A549 (cell line): ENCODE measurements at regions not wholly inside any gene's neighbourhood (a gene's known extent, or its start where the extent isn't known, plus 50 kb on each side); places are given as distances from the start of the nearest gene placed in this dataset.

ENCODE experiments used
- BHLHE40 ChIP-seq: IDR thresholded peaks from 2 replicates; pipeline ENCODE4 v1.6.1; 2012; ENCODE audit warnings: low read depth, low read length, inconsistent platforms
- CEBPB ChIP-seq, 2 experiments: fragments of >200 bp in 1 of 2; sonication (Bioruptor Twin) in 1 of 2; formaldehyde crosslinking in 1 of 2; IDR thresholded peaks; 2 replicates each; pipeline ENCODE4 v1.6.1; 2012 to 2016
- HOXA7 ChIP-seq: fragments of 250-450 bp; sonication (Bioruptor Pico); IDR thresholded peaks from 2 replicates; pipeline ENCODE4 v1.5.0; 2020; ENCODE audit warnings: mild to moderate bottlenecking, moderate library complexity
- JUN ChIP-seq, 2 experiments: fragments of >200 bp; sonication (Bioruptor Twin); formaldehyde crosslinking; IDR thresholded peaks; 2 replicates in 1 of 2; 3 replicates in 1 of 2; pipeline ENCODE4 v1.6.1; 2016 to 2017
- MAZ ChIP-seq: fragments of 150-350 bp; IDR thresholded peaks from 2 replicates; pipeline ENCODE4 v1.6.1; 2014; ENCODE audit warnings: antibody characterized with exemption, low read depth, low read length, borderline replicate concordance
- NFE2L2 ChIP-seq: fragments of 150-350 bp; conservative IDR thresholded peaks from 2 replicates; pipeline ENCODE4 v1.6.1; 2014; ENCODE audit warnings: low read length
- POLR2A ChIP-seq: IDR thresholded peaks from 2 replicates; pipeline ENCODE4 v1.6.1; 2012; ENCODE audit warnings: mild to moderate bottlenecking, low read length
- RAD21 ChIP-seq, 2 experiments: fragments of >200 bp in 1 of 2; sonication (Bioruptor Twin) in 1 of 2; formaldehyde crosslinking in 1 of 2; IDR thresholded peaks in 1 of 2; conservative IDR thresholded peaks in 1 of 2; 2 replicates in 1 of 2; 3 replicates in 1 of 2; pipeline ENCODE4 v1.6.1; 2012 to 2018; ENCODE audit warnings: inconsistent platforms in 1 of 2
- RCOR1 ChIP-seq: fragments of 150-350 bp; IDR thresholded peaks from 2 replicates; pipeline ENCODE4 v1.6.1; 2014; ENCODE audit warnings: antibody characterized with exemption, low read length, low read depth
- TF ChIP-seq, protein P1 (sequence below): fragments of 450-650 bp; IDR thresholded peaks from 2 replicates; pipeline ENCODE4 v1.6.1; 2014; ENCODE audit warnings: antibody characterized with exemption
- TF ChIP-seq, protein P2 (sequence below): fragments of >200 bp; sonication (Bioruptor Twin); formaldehyde crosslinking; IDR thresholded peaks from 3 replicates; pipeline ENCODE4 v1.5.1; 2016
- TF ChIP-seq, protein P3 (sequence below): fragments of 250-450 bp; sonication (Bioruptor Pico); IDR thresholded peaks from 2 replicates; pipeline ENCODE4 v1.5.0; 2021; ENCODE audit warnings: mild to moderate bottlenecking, moderate library complexity, borderline replicate concordance

DNA sequence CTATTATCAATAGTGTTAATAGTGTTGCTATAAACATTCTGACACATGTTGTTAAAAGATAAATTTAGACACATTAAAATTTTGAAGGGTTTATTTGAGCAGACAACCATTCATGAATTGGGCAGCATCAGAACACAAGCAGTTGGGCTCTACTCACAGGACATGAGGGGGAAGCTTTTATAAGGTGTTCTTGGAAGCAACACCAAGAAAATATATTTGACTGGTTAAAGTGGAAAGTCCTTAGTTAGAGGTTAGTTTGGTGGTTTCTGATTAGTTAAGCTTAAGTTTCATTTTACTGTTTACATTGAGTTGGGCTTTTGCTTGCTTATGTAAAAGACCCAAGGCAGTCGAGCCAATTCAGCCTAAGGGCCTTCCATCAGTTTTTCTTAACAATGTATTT is 220.7 kb downstream of the CD47 start:
- TF ChIP-seq, protein P1, sequence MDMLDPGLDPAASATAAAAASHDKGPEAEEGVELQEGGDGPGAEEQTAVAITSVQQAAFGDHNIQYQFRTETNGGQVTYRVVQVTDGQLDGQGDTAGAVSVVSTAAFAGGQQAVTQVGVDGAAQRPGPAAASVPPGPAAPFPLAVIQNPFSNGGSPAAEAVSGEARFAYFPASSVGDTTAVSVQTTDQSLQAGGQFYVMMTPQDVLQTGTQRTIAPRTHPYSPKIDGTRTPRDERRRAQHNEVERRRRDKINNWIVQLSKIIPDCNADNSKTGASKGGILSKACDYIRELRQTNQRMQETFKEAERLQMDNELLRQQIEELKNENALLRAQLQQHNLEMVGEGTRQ = no peak
- TF ChIP-seq BHLHE40 (no peak), JUN (IDR thresholded peaks at IDR 0.05) (no peak), NFE2L2 (no peak), HOXA7 (CRISPR knock-in tag) (no peak), RCOR1 (no peak), RAD21 (conservative IDR thresholded peaks at IDR 0.05 in 1 of 2, IDR thresholded peaks at IDR 0.05 in 1 of 2) (no peak), POLR2A (no peak), MAZ (no peak), CEBPB (IDR thresholded peaks at IDR 0.05) (no peak)
- TF ChIP-seq, protein P2, sequence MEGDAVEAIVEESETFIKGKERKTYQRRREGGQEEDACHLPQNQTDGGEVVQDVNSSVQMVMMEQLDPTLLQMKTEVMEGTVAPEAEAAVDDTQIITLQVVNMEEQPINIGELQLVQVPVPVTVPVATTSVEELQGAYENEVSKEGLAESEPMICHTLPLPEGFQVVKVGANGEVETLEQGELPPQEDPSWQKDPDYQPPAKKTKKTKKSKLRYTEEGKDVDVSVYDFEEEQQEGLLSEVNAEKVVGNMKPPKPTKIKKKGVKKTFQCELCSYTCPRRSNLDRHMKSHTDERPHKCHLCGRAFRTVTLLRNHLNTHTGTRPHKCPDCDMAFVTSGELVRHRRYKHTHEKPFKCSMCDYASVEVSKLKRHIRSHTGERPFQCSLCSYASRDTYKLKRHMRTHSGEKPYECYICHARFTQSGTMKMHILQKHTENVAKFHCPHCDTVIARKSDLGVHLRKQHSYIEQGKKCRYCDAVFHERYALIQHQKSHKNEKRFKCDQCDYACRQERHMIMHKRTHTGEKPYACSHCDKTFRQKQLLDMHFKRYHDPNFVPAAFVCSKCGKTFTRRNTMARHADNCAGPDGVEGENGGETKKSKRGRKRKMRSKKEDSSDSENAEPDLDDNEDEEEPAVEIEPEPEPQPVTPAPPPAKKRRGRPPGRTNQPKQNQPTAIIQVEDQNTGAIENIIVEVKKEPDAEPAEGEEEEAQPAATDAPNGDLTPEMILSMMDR = no peak
- TF ChIP-seq, protein P3, sequence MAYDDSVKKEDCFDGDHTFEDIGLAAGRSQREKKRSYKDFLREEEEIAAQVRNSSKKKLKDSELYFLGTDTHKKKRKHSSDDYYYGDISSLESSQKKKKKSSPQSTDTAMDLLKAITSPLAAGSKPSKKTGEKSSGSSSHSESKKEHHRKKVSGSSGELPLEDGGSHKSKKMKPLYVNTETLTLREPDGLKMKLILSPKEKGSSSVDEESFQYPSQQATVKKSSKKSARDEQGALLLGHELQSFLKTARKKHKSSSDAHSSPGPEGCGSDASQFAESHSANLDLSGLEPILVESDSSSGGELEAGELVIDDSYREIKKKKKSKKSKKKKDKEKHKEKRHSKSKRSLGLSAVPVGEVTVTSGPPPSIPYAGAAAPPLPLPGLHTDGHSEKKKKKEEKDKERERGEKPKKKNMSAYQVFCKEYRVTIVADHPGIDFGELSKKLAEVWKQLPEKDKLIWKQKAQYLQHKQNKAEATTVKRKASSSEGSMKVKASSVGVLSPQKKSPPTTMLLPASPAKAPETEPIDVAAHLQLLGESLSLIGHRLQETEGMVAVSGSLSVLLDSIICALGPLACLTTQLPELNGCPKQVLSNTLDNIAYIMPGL (CRISPR knock-in tag) = no peak
